ENCODE measurements at regions not wholly inside any gene's neighbourhood (a gene's known extent, or its start where the extent isn't known, plus 50 kb on each side); places are given as distances from the start of the nearest gene placed in this dataset.

DNA sequence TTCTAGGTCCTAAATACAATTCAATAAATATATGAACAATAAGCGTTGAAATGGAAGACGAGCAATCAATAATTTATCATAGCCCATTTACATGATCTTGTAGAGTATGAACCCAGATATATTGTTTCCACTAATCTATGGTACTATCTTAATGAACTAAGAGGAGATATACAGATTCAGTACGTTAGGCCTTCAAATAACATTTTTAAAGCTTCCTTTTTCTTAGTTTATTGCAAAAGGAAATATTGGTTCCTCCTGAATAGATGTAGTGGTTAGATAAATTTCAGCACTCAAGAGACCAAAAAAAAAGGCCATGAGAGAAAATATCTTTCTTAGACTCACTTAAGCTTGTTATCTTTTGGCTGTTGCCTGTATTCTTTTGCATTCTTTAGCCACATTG, 147.5 kb upstream of the PITX2 start:
- intact Hi-C loops (cut with micrococcal nuclease) (no loop called here), in situ Hi-C loops (cut with MboI) (no loop called here)
- Histone ChIP-seq H3K27me3 (ENCODE audit: control insufficient read depth in 2 of 2, insufficient read depth in 2 of 2, low read length in 2 of 2) (no peaks in the 10 kb centered on the region), H4K20me1 (replicated peaks; ENCODE audit: control insufficient read depth, insufficient read depth, low read length) (no peaks in the 10 kb centered on the region), H3K9ac (ENCODE audit: insufficient read depth in 1 of 2, low read depth in 2 of 2, low read length in 2 of 2) (no peak overlapping the region), H3K79me2 (ENCODE audit: control insufficient read depth, insufficient read depth, low read length) (no peaks in the 10 kb centered on the region), H3K4me1 (replicated peaks in 1 of 2; ENCODE audit: control insufficient read depth in 2 of 2, insufficient read depth in 2 of 2, low read length in 2 of 2) (no peaks in the 10 kb centered on the region), H3K9me1 (ENCODE audit: control insufficient read depth, insufficient read depth, low read length) (no peaks in the 10 kb centered on the region), H3K9me3 (replicated peaks; ENCODE audit: control insufficient read depth, insufficient read depth, low read depth, low read length) (no peaks in the 10 kb centered on the region), H3K4me3 (no peak overlapping the region), H3K4me2 (ENCODE audit: insufficient read depth, low read length) (no peak overlapping the region), H3K36me3 (ENCODE audit: control insufficient read depth, insufficient read depth, low read length) (no peaks in the 10 kb centered on the region), H3K27ac (ENCODE audit: extremely low read depth, low read depth, low read length) (no peak overlapping the region), H2AFZ (ENCODE audit: low read depth, low read length) (no peak overlapping the region)
- CTCF ChIA-PET (ENCODE audit: low intra/inter-chr PET ratio) = no interaction called here
- ATAC-seq (no peak), DNase-seq (ENCODE audit: extremely low read depth in 1 of 4, low spot score in 3 of 4) (no peak), FAIRE-seq (no peak)
- 0% methylated on average over 3 of the region's 3 CpGs for WGBS (ENCODE audit: insufficient coverage, low coverage, missing lambda C conversion rate)
- POLR2A ChIA-PET = no interaction called here
- BruUV-seq (replicated peaks) = no TSS peak
- TF ChIP-seq TBL1XR1 (IDR thresholded peaks at IDR 0.05; ENCODE audit: low read length in 2 of 2) (no peak), CHCHD3 (CRISPR knock-in tag; IDR thresholded peaks at IDR 0.05) (no peak), SRSF7 (optimal IDR thresholded peaks at IDR 0.05; ENCODE audit: low read depth, low read length) (no peak), MYBL2 (IDR thresholded peaks at IDR 0.05; ENCODE audit: low read depth) (no peak), MYBL2 (CRISPR knock-in tag; IDR thresholded peaks at IDR 0.05; ENCODE audit: borderline replicate concordance) (no peak), CC2D1A (IDR thresholded peaks at IDR 0.05) (no peak), CBX2 (IDR thresholded peaks at IDR 0.05; ENCODE audit: insufficient read depth, low read length, poor library complexity, severe bottlenecking) (no peak), EP400 (IDR thresholded peaks at IDR 0.05) (no peak), ZFX (CRISPR knock-in tag; IDR thresholded peaks at IDR 0.05) (no peak), RCOR1 (IDR thresholded peaks at IDR 0.05; ENCODE audit: borderline replicate concordance in 1 of 2, low read depth in 2 of 2, low read length in 2 of 2) (no peak)
- TF ChIP-seq, protein P1, sequence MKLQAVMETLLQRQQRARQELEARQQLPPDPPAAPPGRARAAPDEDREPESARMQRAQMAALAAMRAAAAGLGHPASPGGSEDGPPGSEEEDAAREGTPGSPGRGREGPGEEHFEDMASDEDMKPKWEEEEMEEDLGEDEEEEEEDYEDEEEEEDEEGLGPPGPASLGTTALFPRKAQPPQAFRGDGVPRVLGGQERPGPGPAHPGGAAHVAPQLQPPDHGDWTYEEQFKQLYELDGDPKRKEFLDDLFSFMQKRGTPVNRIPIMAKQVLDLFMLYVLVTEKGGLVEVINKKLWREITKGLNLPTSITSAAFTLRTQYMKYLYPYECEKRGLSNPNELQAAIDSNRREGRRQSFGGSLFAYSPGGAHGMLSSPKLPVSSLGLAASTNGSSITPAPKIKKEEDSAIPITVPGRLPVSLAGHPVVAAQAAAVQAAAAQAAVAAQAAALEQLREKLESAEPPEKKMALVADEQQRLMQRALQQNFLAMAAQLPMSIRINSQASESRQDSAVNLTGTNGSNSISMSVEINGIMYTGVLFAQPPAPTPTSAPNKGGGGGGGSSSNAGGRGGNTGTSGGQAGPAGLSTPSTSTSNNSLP (IDR thresholded peaks at IDR 0.05; ENCODE audit: borderline replicate concordance, low read depth, low read length) = no peak
- TF ChIP-seq, protein P2, sequence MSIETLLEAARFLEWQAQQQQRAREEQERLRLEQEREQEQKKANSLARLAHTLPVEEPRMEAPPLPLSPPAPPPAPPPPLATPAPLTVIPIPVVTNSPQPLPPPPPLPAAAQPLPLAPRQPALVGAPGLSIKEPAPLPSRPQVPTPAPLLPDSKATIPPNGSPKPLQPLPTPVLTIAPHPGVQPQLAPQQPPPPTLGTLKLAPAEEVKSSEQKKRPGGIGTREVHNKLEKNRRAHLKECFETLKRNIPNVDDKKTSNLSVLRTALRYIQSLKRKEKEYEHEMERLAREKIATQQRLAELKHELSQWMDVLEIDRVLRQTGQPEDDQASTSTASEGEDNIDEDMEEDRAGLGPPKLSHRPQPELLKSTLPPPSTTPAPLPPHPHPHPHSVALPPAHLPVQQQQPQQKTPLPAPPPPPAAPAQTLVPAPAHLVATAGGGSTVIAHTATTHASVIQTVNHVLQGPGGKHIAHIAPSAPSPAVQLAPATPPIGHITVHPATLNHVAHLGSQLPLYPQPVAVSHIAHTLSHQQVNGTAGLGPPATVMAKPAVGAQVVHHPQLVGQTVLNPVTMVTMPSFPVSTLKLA (conservative IDR thresholded peaks at IDR 0.05) = no peak
- TF ChIP-seq, protein P3, sequence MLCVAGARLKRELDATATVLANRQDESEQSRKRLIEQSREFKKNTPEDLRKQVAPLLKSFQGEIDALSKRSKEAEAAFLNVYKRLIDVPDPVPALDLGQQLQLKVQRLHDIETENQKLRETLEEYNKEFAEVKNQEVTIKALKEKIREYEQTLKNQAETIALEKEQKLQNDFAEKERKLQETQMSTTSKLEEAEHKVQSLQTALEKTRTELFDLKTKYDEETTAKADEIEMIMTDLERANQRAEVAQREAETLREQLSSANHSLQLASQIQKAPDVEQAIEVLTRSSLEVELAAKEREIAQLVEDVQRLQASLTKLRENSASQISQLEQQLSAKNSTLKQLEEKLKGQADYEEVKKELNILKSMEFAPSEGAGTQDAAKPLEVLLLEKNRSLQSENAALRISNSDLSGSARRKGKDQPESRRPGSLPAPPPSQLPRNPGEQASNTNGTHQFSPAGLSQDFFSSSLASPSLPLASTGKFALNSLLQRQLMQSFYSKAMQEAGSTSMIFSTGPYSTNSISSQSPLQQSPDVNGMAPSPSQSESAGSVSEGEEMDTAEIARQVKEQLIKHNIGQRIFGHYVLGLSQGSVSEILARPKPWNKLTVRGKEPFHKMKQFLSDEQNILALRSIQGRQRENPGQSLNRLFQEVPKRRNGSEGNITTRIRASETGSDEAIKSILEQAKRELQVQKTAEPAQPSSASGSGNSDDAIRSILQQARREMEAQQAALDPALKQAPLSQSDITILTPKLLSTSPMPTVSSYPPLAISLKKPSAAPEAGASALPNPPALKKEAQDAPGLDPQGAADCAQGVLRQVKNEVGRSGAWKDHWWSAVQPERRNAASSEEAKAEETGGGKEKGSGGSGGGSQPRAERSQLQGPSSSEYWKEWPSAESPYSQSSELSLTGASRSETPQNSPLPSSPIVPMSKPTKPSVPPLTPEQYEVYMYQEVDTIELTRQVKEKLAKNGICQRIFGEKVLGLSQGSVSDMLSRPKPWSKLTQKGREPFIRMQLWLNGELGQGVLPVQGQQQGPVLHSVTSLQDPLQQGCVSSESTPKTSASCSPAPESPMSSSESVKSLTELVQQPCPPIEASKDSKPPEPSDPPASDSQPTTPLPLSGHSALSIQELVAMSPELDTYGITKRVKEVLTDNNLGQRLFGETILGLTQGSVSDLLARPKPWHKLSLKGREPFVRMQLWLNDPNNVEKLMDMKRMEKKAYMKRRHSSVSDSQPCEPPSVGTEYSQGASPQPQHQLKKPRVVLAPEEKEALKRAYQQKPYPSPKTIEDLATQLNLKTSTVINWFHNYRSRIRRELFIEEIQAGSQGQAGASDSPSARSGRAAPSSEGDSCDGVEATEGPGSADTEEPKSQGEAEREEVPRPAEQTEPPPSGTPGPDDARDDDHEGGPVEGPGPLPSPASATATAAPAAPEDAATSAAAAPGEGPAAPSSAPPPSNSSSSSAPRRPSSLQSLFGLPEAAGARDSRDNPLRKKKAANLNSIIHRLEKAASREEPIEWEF (CRISPR knock-in tag; IDR thresholded peaks at IDR 0.05) = no peak
- TF ChIP-seq, protein P4, sequence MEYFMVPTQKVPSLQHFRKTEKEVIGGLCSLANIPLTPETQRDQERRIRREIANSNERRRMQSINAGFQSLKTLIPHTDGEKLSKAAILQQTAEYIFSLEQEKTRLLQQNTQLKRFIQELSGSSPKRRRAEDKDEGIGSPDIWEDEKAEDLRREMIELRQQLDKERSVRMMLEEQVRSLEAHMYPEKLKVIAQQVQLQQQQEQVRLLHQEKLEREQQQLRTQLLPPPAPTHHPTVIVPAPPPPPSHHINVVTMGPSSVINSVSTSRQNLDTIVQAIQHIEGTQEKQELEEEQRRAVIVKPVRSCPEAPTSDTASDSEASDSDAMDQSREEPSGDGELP (CRISPR knock-in tag; IDR thresholded peaks at IDR 0.05; ENCODE audit: borderline replicate concordance) = no peak
